HepG2 (cell line): ENCODE measurements at regions not wholly inside any gene's neighbourhood (a gene's known extent, or its start where the extent isn't known, plus 50 kb on each side); places are given as distances from the start of the nearest gene placed in this dataset.

ENCODE experiments used
- ATAC-seq: fragments of 200-7000 bp; cut with Tn5 transposase; 3 replicates; pipeline ENCODE4 v1.9.1; 2020; ENCODE audit warnings: mild to moderate bottlenecking, moderate library complexity
- BruUV-seq: library from RNA; stranded (reverse); fragments of 400-500 nt; replicated peaks from 2 replicates; lab custom pipeline; 2021; lab: Mats Ljungman, UMichigan
- CTCF ChIA-PET: fragments of 300-600 bp; formaldehyde crosslinking; extraction: SDS; loops from one replicate; lab custom pipeline; 2021; ENCODE audit warnings: low total read pairs, inconsistent platforms, low intra/inter-chr PET ratio; lab: Yijun Ruan, JAX
- POLR2A ChIA-PET: fragments of 350-600 bp; sonication (Branson Sonifier 250); formaldehyde crosslinking; loops from one replicate; lab custom pipeline; 2020; ENCODE audit warnings: antibody characterized with exemption, inconsistent platforms; lab: Yijun Ruan, JAX
- DNase-seq: peaks from one replicate; pipeline ENCODE4 v3.0.0-alpha.2; 2015; ENCODE audit warnings: low spot score
- FAIRE-seq: peaks from 3 replicates; lab custom pipeline; 2011; peaks lifted over from hg19 to GRCh38; lab: Jason Lieb, UNC
- H2AFZ ChIP-seq: one replicate; pipeline ENCODE4 v1.6.1; 2011; ENCODE audit warnings: low read length, inconsistent platforms
- H3K27ac ChIP-seq: fragments of 300-600 bp; 3 replicates; pipeline ENCODE4 v1.8.0; 2011; ENCODE audit warnings: mixed run types, mild to moderate bottlenecking, mixed read lengths, low read length, inconsistent platforms; ENCODE audit not compliant: insufficient read depth; ENCODE audit errors: extremely low read length
- H3K27me3 ChIP-seq, 2 experiments: fragments of 200-600 bp in 1 of 2; 2 replicates in 1 of 2; 3 replicates in 1 of 2; pipeline versions ENCODE4 v1.6.0 to v1.8.0; 2011; ENCODE audit warnings: low read length in 2 of 2, mild to moderate bottlenecking in 2 of 2, moderate library complexity in 2 of 2, inconsistent platforms in 1 of 2; ENCODE audit not compliant: insufficient read depth in 2 of 2, control insufficient read depth in 1 of 2
- H3K36me3 ChIP-seq, 2 experiments: fragments of 200-600 bp in 1 of 2; replicated peaks in 1 of 2; 2 replicates in 1 of 2; 3 replicates in 1 of 2; pipeline versions ENCODE4 v1.5.1 to v1.8.0; 2011; ENCODE audit warnings: low read length in 2 of 2, inconsistent platforms in 1 of 2; ENCODE audit not compliant: insufficient read depth in 2 of 2, control insufficient read depth in 1 of 2
- H3K4me1 ChIP-seq: 2 replicates; pipeline ENCODE4 v1.5.1; 2012; ENCODE audit warnings: low read length, inconsistent platforms; ENCODE audit not compliant: insufficient read depth
- H3K4me2 ChIP-seq: 2 replicates; pipeline ENCODE4 v1.6.0; 2011; ENCODE audit warnings: low read depth, low read length, inconsistent platforms
- H3K4me3 ChIP-seq, 3 experiments: fragments of 200-600 bp in 1 of 3; sonication (generic), shearing (Covaris generic) in 1 of 3; replicated peaks in 1 of 3; 2 replicates each; pipeline ENCODE4 v1.5.1; 2011 to 2016; ENCODE audit warnings: low read length in 3 of 3, inconsistent platforms in 2 of 3, low read depth in 2 of 3, mild to moderate bottlenecking in 2 of 3, control low read depth in 1 of 3, mixed read lengths in 1 of 3; ENCODE audit not compliant: insufficient read depth in 1 of 3
- H3K79me2 ChIP-seq: one replicate; pipeline ENCODE4 v1.6.1; 2011; ENCODE audit warnings: low read length, inconsistent platforms; ENCODE audit not compliant: insufficient read depth
- H3K9ac ChIP-seq: 2 replicates; pipeline ENCODE4 v1.6.0; 2011; ENCODE audit warnings: mild to moderate bottlenecking, low read depth, low read length, inconsistent platforms; ENCODE audit not compliant: insufficient read depth
- H3K9me3 ChIP-seq: 2 replicates; pipeline ENCODE4 v1.5.1; 2012; ENCODE audit warnings: mild to moderate bottlenecking, low read length
- H4K20me1 ChIP-seq: 2 replicates; pipeline ENCODE4 v1.6.0; 2011; ENCODE audit warnings: inconsistent platforms, mild to moderate bottlenecking, low read length, moderate library complexity; ENCODE audit not compliant: insufficient read depth
- ATF4 ChIP-seq, 2 experiments: fragments of 450-650 bp in 1 of 2; sonication (generic) in 1 of 2; formaldehyde crosslinking; IDR thresholded peaks; 2 replicates each; pipeline versions ENCODE4 v1.5.0 to v1.8.0; 2020 to 2022; ENCODE audit warnings: mild to moderate bottlenecking in 1 of 2, missing genetic modification reagents in 1 of 2
- FOXA3 ChIP-seq: IDR thresholded peaks from 2 replicates; pipeline ENCODE4 v1.6.1; 2016; ENCODE audit warnings: missing genetic modification reagents, missing compliant biosample characterization
- HES4 ChIP-seq: sonication (generic); formaldehyde crosslinking; IDR thresholded peaks from 2 replicates; pipeline ENCODE4 v1.9.0; 2021; ENCODE audit warnings: mild to moderate bottlenecking, missing genetic modification reagents, borderline replicate concordance
- WGBS: methylation state at CpG from one replicate; pipeline ENCODE4 v1.1.6; 2017; ENCODE audit warnings: low lambda C conversion rate; 5-methylcytosine and 5-hydroxymethylcytosine counted together
- in situ Hi-C: cut with HindIII; loops from 2 replicates; pipeline ENCODE4 v1.10.0; 2017; ENCODE audit warnings: low pct_unique_long_range_greater_than_20kb; ENCODE audit not compliant: extremely low pct_ligation_motif_present
- intact Hi-C: fragments of 100-400 bp; cut with micrococcal nuclease; formaldehyde crosslinking; loops from one replicate; pipeline ENCODE4 v1.10.0; 2022; ENCODE audit not compliant: unreplicated experiment
- TF ChIP-seq, protein P1 (sequence below): IDR thresholded peaks from 2 replicates; pipeline ENCODE4 v1.6.1; 2018; ENCODE audit warnings: missing genetic modification reagents, mild to moderate bottlenecking, missing compliant biosample characterization
- TF ChIP-seq, protein P2 (sequence below): sonication (generic); formaldehyde crosslinking; IDR thresholded peaks from 2 replicates; pipeline ENCODE4 v1.5.0; 2020; ENCODE audit warnings: mild to moderate bottlenecking, missing genetic modification reagents, borderline replicate concordance

GRCh38 chr2:118643294-118643693 lies 204.2 kb downstream of the EN1 start:
- Histone ChIP-seq H3K27ac (no peak overlapping the region), H3K4me2 (no peak overlapping the region), H2AFZ (no peak overlapping the region), H3K36me3 (no peaks in the 10 kb centered on the region), H3K4me1 (no peaks in the 10 kb centered on the region), H3K9ac (no peak overlapping the region), H3K9me3 (no peaks in the 10 kb centered on the region), H3K27me3 (no peaks in the 10 kb centered on the region), H3K79me2 (no peaks in the 10 kb centered on the region), H3K4me3 (no peak overlapping the region), H4K20me1 (no peaks in the 10 kb centered on the region)
- no peak for TF ChIP-seq HES4 (CRISPR knock-in tag)
- ChIA-PET CTCF (no interaction called here), POLR2A (no interaction called here)
- DNase-seq (no peak), ATAC-seq (no peak), FAIRE-seq (no peak)
- 4% methylated on average over 4 of the region's 4 CpGs for WGBS
- BruUV-seq, result no TSS peak
- intact Hi-C loops, result no loop called here
- in situ Hi-C loops, result no loop called here

- no peaks in the 10 kb centered on the region for H3K27me3 ChIP-seq
- FAIRE-seq (no peak), DNase-seq (no peak), ATAC-seq (no peak)
- H2AFZ ChIP-seq, result no peak overlapping the region
- no peak overlapping the region for H3K27ac ChIP-seq
- no peaks in the 10 kb centered on the region for H3K36me3 ChIP-seq
- H3K4me3 ChIP-seq, result no peak overlapping the region
- CTCF ChIA-PET, result no interaction called here
- H3K4me2 ChIP-seq, result no peak overlapping the region
- intact Hi-C loops, result no loop called here
- no peaks in the 10 kb centered on the region for H3K9me3 ChIP-seq
- H3K9ac ChIP-seq, result no peak overlapping the region
- H3K4me1 ChIP-seq, result no peaks in the 10 kb centered on the region
- in situ Hi-C loops, result no loop called here
- 0% methylated on average over 2 of the region's 2 CpGs for WGBS
- POLR2A ChIA-PET, result no interaction called here
- no peaks in the 10 kb centered on the region for H4K20me1 ChIP-seq
- TF ChIP-seq, protein P1, sequence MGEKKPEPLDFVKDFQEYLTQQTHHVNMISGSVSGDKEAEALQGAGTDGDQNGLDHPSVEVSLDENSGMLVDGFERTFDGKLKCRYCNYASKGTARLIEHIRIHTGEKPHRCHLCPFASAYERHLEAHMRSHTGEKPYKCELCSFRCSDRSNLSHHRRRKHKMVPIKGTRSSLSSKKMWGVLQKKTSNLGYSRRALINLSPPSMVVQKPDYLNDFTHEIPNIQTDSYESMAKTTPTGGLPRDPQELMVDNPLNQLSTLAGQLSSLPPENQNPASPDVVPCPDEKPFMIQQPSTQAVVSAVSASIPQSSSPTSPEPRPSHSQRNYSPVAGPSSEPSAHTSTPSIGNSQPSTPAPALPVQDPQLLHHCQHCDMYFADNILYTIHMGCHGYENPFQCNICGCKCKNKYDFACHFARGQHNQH, result no peak
- TF ChIP-seq, protein P2, sequence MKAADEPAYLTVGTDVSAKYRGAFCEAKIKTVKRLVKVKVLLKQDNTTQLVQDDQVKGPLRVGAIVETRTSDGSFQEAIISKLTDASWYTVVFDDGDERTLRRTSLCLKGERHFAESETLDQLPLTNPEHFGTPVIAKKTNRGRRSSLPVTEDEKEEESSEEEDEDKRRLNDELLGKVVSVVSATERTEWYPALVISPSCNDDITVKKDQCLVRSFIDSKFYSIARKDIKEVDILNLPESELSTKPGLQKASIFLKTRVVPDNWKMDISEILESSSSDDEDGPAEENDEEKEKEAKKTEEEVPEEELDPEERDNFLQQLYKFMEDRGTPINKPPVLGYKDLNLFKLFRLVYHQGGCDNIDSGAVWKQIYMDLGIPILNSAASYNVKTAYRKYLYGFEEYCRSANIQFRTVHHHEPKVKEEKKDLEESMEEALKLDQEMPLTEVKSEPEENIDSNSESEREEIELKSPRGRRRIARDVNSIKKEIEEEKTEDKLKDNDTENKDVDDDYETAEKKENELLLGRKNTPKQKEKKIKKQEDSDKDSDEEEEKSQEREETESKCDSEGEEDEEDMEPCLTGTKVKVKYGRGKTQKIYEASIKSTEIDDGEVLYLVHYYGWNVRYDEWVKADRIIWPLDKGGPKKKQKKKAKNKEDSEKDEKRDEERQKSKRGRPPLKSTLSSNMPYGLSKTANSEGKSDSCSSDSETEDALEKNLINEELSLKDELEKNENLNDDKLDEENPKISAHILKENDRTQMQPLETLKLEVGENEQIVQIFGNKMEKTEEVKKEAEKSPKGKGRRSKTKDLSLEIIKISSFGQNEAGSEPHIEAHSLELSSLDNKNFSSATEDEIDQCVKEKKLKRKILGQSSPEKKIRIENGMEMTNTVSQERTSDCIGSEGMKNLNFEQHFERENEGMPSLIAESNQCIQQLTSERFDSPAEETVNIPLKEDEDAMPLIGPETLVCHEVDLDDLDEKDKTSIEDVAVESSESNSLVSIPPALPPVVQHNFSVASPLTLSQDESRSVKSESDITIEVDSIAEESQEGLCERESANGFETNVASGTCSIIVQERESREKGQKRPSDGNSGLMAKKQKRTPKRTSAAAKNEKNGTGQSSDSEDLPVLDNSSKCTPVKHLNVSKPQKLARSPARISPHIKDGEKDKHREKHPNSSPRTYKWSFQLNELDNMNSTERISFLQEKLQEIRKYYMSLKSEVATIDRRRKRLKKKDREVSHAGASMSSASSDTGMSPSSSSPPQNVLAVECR (CRISPR knock-in tag), result no peak
- TF ChIP-seq ATF4 (CRISPR knock-in tag; IDR thresholded peaks at IDR 0.05) (no peak), FOXA3 (no peak)
- BruUV-seq, result no TSS peak
- no peaks in the 10 kb centered on the region for H3K79me2 ChIP-seq
Measured at GRCh38 chr2:118642501-118642900, 204.9 kb downstream of the EN1 start.
